RPMI7951 (cell line): ENCODE measurements at regions not wholly inside any gene's neighbourhood (a gene's known extent, or its start where the extent isn't known, plus 50 kb on each side); places are given as distances from the start of the nearest gene placed in this dataset.

Experiments
- DNase-seq: peaks from one replicate; pipeline ENCODE4 v3.0.0-alpha.2; 2012; ENCODE audit warnings: low read depth

DNA sequence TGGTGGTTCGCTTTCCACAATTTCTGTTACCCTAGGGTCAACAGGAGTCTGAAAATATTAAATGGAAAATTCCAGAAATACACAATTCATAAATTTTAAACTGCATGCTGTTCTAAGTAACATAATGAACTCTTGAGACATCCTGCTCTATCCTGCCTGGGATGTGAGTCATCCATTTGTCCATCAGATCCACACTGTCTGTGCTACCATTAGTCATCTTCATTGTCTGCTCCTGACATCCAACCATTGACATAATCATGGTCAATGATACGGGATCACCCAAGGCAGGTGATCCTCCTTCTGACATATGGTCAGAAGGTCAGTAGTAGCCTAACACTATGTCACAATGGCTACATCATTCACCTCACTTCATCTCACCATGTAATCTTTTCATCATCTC lies 276.7 kb upstream of the KIF2A start:
- DNase-seq: peak; percentile 14

DNA sequence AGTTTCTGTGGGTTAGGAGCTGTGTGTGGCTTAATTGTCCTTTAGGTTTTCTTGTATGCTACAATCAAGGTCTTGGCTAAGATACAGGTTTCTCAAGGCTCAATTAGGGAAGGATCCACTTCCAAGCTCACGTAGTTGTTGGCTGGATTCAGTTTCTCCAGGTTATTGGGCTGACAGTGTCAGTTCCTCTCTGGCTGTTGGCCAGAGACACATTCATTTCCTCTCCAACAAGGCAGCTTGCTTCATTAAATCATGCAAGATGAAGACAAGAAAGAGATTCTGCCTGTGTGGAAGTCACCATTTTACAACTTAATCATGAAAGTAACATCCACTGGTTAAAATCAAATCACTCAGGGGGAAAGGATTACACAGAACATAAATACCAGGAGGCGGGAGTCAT lies 275.7 kb upstream of the KIF2A start:
- DNase-seq: no peak

DNA sequence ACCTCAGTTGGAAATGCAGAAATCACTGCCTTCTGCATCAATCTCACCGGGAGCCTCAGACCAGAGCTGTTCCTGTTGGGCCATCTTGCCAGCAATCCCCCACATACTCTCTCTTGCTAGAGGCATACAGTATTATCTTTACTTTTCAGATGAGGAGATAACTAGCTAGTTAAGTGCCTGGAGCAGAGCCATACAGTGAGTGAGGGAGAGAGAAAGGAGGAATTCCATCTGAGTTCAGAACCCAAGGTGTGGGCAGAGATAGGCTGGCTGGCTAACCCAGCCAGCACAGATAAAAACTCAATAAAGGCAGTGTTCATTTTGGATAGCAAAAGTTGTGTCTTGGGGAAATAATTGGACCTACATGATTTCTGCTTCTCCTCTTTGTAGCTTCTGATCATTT lies 268.0 kb upstream of the KIF2A start:
- no peak for DNase-seq

DNA sequence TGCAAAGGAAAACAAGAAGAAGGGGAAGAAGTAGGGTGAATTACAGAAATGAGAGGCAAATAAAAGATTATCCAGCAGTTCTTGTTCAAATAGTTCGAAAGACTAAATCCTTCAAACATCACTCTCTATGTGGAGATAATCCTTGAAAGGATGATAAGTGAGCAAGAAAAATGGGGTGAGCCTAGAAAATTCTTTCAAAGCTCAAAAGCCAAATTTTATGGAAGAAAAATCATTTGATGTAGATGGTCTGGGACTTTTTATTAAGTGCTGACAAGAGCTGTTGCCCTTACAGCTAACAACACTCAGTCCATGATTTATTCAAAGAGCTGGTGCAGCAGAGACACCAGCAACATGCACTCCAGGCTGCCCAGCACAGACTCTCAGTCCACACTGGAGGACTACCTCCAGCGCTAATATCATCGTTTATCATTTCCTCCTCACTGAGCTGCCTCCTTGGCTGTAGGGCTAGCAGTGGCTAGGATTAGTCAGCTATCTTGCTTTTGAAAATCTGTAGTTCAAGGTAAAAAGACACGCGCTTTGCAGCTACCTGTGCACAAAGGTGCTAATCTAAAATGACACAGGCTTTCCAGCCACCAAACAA lies 264.8 kb upstream of the KIF2A start:
- no peak for DNase-seq

DNA sequence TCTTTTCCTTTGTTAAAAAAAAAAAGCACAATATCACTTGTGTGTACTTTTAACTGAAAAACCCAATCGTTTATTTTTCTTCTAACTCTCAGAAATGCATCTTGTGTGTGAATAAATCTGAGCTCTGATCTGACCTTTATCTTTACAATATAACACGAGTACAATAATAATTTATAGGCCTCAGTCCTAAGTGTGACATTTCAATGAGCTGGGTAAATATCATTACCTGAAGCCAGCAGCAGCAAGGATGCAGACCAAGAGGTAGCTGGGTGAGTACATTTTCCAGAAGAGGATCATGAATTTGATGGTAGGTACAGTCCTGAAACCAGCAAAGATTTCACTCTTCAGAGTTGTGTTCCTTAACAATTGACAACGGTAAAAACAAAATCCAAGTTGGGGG lies 264.0 kb upstream of the KIF2A start:
- DNase-seq: no peak

GRCh38 chr5:62043289-62044280 lies 262.4 kb upstream of the KIF2A start:
- DNase-seq: no peak

DNA sequence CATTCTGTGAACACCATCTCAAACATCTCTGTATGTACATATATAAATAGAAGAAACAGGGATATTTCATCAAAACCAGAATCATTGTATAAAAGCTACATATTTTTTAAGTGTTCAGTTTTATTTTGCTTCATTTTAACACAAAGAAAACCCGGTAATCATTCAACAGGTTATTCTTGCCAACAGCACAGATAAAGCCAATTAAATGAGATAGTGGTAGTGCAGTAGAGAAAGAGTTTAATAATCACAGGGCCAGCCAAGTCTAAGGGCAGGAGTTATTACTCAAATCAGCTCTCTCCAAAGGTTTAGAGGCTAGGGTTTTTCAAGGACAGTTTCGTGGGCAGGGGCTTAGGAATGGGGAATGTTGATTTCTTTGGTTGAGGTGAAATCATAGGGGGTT lies 261.0 kb upstream of the KIF2A start:
- DNase-seq: no peak

GRCh38 chr5:62046191-62046590 lies 259.8 kb upstream of the KIF2A start:
- no peak for DNase-seq

DNA sequence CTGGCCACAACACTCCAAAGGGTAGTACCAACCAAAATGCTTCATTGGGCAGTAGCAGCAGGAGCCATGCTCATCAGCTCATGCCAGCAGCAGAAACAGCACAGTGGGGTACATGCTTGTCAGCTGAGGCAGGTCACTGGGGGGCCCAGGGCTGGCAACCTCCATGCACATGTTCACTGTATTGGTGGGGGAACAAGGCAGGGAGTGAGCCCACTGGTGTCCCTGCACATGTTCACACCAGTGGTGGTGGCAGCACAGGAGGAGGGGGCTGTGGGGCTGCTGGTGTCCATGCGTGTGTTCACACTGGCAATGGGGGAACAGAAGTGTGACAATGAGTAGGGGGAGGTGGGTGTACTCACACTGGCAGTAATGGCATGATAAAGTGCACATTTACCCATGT lies 254.3 kb upstream of the KIF2A start:
- DNase-seq: no peak

DNA sequence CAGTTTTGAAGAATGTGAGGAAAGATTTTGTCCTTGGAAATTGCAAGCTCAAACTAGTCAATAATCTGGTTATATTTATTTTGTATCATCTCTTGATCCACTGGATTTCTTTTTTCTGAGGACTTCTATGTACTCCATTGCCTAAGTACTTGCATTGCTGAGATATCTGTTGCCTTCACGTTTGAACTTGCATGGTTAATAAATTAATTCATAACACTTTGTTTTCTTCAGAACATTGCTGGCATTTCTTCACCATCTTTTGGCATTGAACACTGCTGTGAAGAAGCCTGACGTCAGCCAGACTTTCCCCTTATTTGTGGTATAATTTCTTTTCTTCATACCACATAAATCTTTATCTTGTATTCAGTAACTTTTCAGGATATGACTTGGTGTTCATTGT lies 246.0 kb upstream of the KIF2A start:
- no peak for DNase-seq

- DNase-seq: no peak
Observed at GRCh38 chr5:62065050-62065449, 241.0 kb upstream of the KIF2A start.

DNA sequence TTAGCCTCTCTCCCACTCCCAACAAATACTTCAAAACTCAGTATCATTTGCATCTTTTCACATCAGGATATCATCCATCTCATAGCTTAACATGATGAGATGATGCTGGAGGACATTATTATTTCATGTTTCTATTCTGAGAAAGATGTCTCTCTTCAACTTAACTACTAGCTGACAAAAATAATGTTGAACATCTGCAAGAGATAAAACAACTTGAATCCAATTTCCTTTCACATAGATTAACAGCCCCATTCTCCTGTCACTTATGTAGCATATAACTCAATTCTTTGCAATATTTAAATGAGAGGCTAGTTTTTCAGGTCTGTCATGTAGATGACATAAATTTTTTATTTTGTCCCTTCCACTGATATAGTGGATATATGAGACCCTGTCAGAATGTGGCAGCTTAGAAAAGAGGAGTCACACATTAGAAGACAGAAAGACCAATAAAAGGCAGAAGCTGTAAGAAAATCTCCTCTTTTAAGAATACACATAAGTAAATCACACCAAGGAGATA lies 239.2 kb upstream of the KIF2A start:
- DNase-seq: no peak

GRCh38 chr5:62068554-62068953 lies 237.5 kb upstream of the KIF2A start:
- DNase-seq: no peak

GRCh38 chr5:62077387-62077786 lies 228.6 kb upstream of the KIF2A start:
- DNase-seq: no peak

DNA sequence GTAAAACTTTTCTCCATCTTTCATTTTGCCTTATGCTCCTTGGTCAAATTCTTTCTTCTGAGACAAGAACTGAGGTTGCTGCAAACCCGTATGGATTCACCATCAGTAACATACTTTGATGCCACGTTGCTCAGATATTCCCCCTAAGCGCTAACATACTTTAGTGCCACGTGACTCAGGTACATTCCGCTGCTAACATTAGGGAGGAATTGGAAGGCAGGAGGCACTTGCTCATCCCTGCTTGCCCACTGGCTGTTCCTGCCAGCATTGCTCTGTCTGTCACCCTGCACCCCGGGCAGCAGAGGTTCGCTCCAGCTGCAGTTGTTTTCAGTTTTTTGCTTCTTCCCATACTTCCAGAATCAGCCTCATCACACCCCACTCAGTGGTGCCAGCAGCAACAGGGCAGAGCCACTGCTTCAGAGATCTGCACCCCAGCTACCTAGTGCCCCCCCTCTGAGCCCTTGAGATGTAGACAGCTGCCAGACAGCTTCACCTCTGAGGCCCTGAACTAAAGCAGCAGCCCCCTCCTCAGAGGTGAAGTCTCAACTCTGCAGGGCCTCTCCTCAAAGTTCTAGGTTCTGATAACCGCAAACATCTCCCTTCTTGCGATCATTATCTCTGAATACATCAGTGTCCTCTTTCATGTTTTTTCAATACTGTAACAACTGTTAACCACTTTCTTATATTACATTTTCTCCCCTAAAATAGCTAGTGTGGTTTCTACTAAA lies 228.0 kb upstream of the KIF2A start:
- DNase-seq: no peak

DNA sequence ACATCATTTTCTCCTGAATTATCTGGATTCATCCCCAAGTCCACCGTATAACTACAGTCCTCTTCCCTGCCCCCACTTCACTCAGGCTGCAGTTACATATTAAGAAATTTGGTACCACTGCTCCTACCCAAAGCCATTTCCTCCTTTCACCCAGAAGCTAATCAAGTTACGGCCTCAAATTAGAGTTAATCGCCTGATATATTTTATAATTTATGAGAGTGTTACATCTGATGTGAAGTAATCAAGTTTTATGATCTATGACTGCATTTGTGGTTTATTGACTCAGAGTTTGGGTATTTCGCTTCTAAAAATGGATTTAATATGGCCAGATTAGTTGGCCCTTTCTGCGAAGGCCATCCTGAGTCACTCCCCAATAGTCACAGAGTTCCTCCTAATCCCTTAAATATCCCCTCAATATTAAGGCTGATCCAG lies 223.6 kb upstream of the KIF2A start:
- DNase-seq: peak; percentile 45

- peak; percentile 24 for DNase-seq
Observed at GRCh38 chr5:62083247-62083646, 222.8 kb upstream of the KIF2A start.

GRCh38 chr5:62083661-62084060 lies 222.3 kb upstream of the KIF2A start:
- DNase-seq: no peak

DNA sequence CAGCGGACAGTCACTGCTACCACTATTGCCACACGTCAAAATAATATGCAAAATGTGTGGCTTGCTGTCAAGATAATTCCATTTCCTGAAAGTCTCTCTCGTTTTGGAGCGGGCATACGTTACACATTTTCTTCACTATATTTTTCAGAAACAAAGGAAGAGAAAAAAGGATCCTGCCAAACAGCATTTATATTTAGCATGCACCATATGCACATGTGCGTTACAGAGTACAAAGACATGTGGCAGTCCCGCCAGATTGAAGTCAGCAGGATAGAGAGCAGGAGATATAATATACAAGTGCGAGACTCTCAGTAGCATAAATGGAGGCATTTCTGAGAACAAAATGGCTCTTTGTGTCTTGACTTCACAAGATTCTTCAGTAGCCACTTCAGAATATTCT lies 221.6 kb upstream of the KIF2A start:
- no peak for DNase-seq

DNA sequence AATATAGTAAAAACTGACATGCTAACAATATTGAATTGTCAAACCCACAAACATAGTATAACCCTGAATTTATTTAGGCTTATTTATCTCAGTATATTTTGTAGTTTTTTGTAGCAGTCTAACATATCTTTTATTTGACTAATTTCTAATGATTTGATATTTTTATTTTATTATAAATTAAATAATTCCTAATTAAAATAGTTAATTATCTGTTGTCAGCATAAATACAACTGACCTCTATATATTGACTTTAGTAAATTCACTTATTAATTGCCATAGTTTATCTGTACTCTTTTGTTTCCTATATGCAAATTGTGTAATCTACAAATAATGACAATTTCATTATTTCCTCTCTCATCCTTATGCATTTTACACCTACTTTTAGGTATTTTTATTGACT lies 215.1 kb upstream of the KIF2A start:
- no peak for DNase-seq

- DNase-seq: no peak
Observed at GRCh38 chr5:62093411-62093810, 212.6 kb upstream of the KIF2A start.

DNA sequence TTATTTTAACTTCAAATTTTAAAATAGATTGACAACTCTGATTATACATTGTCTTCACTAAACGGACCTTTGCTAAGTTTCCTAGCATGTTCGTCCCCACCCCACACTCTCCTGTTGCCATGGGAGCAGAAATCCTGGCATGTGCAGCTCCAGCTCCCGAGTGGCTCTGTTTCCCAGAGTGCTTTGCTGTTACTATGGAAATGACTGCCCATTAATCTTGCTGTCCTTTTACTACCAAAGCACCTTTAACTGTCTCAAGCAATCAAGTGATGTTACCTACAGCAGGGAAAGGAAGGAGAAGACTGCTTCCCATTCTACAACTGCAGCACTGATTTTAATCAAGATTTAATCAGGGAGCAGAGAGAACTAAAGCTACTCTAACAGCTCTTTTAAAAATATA lies 212.0 kb upstream of the KIF2A start:
- DNase-seq: peak; percentile 54
